Caco-2 (cell line): ENCODE measurements at regions not wholly inside any gene's neighbourhood (a gene's known extent, or its start where the extent isn't known, plus 50 kb on each side); places are given as distances from the start of the nearest gene placed in this dataset.
"Not testable (repeated sequence)": the region's sequence is repeated elsewhere in the genome, so short reads cannot be mapped to it uniquely, and the experiment has no call there.

Source experiments
- BruUV-seq: library from RNA; stranded (reverse); fragments of 400-500 nt; replicated peaks from 2 replicates; lab custom pipeline; 2021; lab: Mats Ljungman, UMichigan
- CTCF ChIA-PET: fragments of 300-600 bp; sonication (Branson Sonifier 250); formaldehyde crosslinking; loops from one replicate; lab custom pipeline; 2022; ENCODE audit warnings: antibody characterized with exemption; lab: Charles Lee
- POLR2A ChIA-PET: fragments of 300-600 bp; sonication (Branson Sonifier 250); formaldehyde crosslinking; loops from one replicate; lab custom pipeline; 2022; ENCODE audit warnings: antibody characterized with exemption; lab: Charles Lee
- DNase-seq, 2 experiments: peaks; one replicate each; pipeline versions ENCODE4 v3.0.0 to v3.0.0-alpha.2; 2020 to 2022
- H3K27me3 ChIP-seq: replicated peaks from 2 replicates; pipeline ENCODE4 v1.6.0; 2011; ENCODE audit warnings: low read length; ENCODE audit not compliant: control insufficient read depth, insufficient read depth
- H3K36me3 ChIP-seq: 2 replicates; pipeline ENCODE4 v1.5.1; 2011; ENCODE audit warnings: low read length; ENCODE audit not compliant: control insufficient read depth, insufficient read depth
- H3K4me1 ChIP-seq: fragments of 250-450 bp; sonication (Bioruptor Pico); 2 replicates; pipeline ENCODE4 v1.5.1; 2020; ENCODE audit warnings: mild to moderate bottlenecking
- H3K4me3 ChIP-seq: 2 replicates; pipeline ENCODE4 v1.5.1; 2011; ENCODE audit warnings: low read depth, mild to moderate bottlenecking, control low read depth, low read length
- H3K9me3 ChIP-seq: fragments of 250-450 bp; sonication (Bioruptor Pico); 2 replicates; pipeline ENCODE4 v1.5.1; 2020; ENCODE audit warnings: mild to moderate bottlenecking, moderate library complexity
- H3K27ac Mint-ChIP-seq: one replicate; pipeline ENCODE4 v1.8.0; 2022; ENCODE audit warnings: mixed read lengths; ENCODE audit not compliant: unreplicated experiment
- H3K27me3 Mint-ChIP-seq: one replicate; pipeline ENCODE4 v1.8.0; 2022; ENCODE audit warnings: mixed read lengths; ENCODE audit not compliant: insufficient read depth, unreplicated experiment
- H3K36me3 Mint-ChIP-seq: one replicate; pipeline ENCODE4 v1.8.0; 2022; ENCODE audit warnings: mild to moderate bottlenecking, mixed read lengths; ENCODE audit not compliant: insufficient read depth, unreplicated experiment
- H3K4me1 Mint-ChIP-seq: one replicate; pipeline ENCODE4 v1.8.0; 2022; ENCODE audit warnings: low read depth, mixed read lengths; ENCODE audit not compliant: unreplicated experiment
- H3K4me3 Mint-ChIP-seq: one replicate; pipeline ENCODE4 v1.8.0; 2022; ENCODE audit warnings: mild to moderate bottlenecking, moderate library complexity, mixed read lengths; ENCODE audit not compliant: unreplicated experiment
- H3K9me3 Mint-ChIP-seq: one replicate; pipeline ENCODE4 v1.8.0; 2022; ENCODE audit warnings: mixed read lengths; ENCODE audit not compliant: unreplicated experiment
- CTCF ChIP-seq, 2 experiments: fragments of 200-600 bp in 1 of 2; IDR thresholded peaks; 1 replicate in 1 of 2; 2 replicates in 1 of 2; pipeline versions ENCODE4 v1.5.1 to v1.8.0; 2011 to 2022; ENCODE audit warnings: antibody characterized with exemption in 1 of 2, control low read depth in 1 of 2, inconsistent platforms in 1 of 2, low read depth in 1 of 2, low read length in 1 of 2, mild to moderate bottlenecking in 1 of 2, moderate library complexity in 1 of 2; ENCODE audit not compliant: insufficient read depth in 1 of 2, severe bottlenecking in 1 of 2, unreplicated experiment in 1 of 2
- intact Hi-C: fragments of 100-400 bp; cut with micrococcal nuclease; formaldehyde crosslinking; loops from one replicate; pipeline ENCODE4 v1.10.0; 2022; ENCODE audit not compliant: unreplicated experiment

GRCh38 chr6:40135491-40136072 lies 201.3 kb upstream of the MOCS1 start:
- DNase-seq, result no peak
- peaks cover 9% of the 10 kb centered on the region; the same call in 1 of the 2 replicates for H3K9me3 ChIP-seq
- Mint-ChIP-seq H3K36me3 (no peaks in the 10 kb centered on the region), H3K27ac (no peak overlapping the region), H3K27me3 (no peaks in the 10 kb centered on the region), H3K9me3 (peaks cover 20% of the 10 kb centered on the region), H3K4me1 (peaks cover 10% of the 10 kb centered on the region), H3K4me3 (no peak overlapping the region)
- no TSS peak for BruUV-seq
- POLR2A ChIA-PET, result no interaction called here
- CTCF ChIA-PET, result no interaction called here
- peaks cover 18% of the 10 kb centered on the region for H3K4me1 ChIP-seq
- TF ChIP-seq CTCF (IDR thresholded peaks at IDR 0.05; ENCODE audit: insufficient read depth in 1 of 2, low read depth in 1 of 2, low read length in 1 of 2, severe bottlenecking in 1 of 2, unreplicated experiment in 1 of 2), result no peak
- intact Hi-C loops, result no loop called here
- H3K27me3 ChIP-seq, result no peaks in the 10 kb centered on the region
- no peak overlapping the region for H3K4me3 ChIP-seq
- no peaks in the 10 kb centered on the region for H3K36me3 ChIP-seq

- peaks cover 20% of the 10 kb centered on the region for H3K9me3 Mint-ChIP-seq
- H3K4me1 Mint-ChIP-seq, H3K9me3 ChIP-seq, intact Hi-C loops, POLR2A ChIA-PET, DNase-seq, BruUV-seq, H3K4me3 Mint-ChIP-seq, H3K4me3 ChIP-seq, H3K36me3 ChIP-seq, CTCF ChIA-PET, H3K27me3 ChIP-seq, H3K27ac Mint-ChIP-seq, H3K27me3 Mint-ChIP-seq, H3K36me3 Mint-ChIP-seq: not testable (repeated sequence)
- H3K4me1 ChIP-seq, result peaks cover 14% of the 10 kb centered on the region
Measured at GRCh38 chr6:40133981-40134380, 199.7 kb upstream of the MOCS1 start.

GRCh38 chr6:40131675-40132074 lies 197.4 kb upstream of the MOCS1 start:
- no peak for DNase-seq
- H3K27me3 ChIP-seq, result no peaks in the 10 kb centered on the region
- H3K4me1 Mint-ChIP-seq, result no peaks in the 10 kb centered on the region
- H3K4me1 ChIP-seq, result no peaks in the 10 kb centered on the region
- H3K9me3 Mint-ChIP-seq, result peaks cover 12% of the 10 kb centered on the region
- H3K4me3 Mint-ChIP-seq, result no peak overlapping the region
- H3K36me3 ChIP-seq, result no peaks in the 10 kb centered on the region
- ChIA-PET POLR2A (no interaction called here), CTCF (no interaction called here)
- no peak for TF ChIP-seq CTCF (IDR thresholded peaks at IDR 0.05; ENCODE audit: insufficient read depth in 1 of 2, low read depth in 1 of 2, low read length in 1 of 2, severe bottlenecking in 1 of 2, unreplicated experiment in 1 of 2)
- no peak overlapping the region for H3K27ac Mint-ChIP-seq
- H3K36me3 Mint-ChIP-seq, result no peaks in the 10 kb centered on the region
- intact Hi-C loops, result no loop called here
- no TSS peak for BruUV-seq
- H3K27me3 Mint-ChIP-seq, result peaks cover 5% of the 10 kb centered on the region
- no peak overlapping the region for H3K4me3 ChIP-seq
- H3K9me3 ChIP-seq, result no peaks in the 10 kb centered on the region
